NB4 (cell line): ENCODE measurements at regions not wholly inside any gene's neighbourhood (a gene's known extent, or its start where the extent isn't known, plus 50 kb on each side); places are given as distances from the start of the nearest gene placed in this dataset.

Experiments used
- POLR2A ChIP-seq: IDR thresholded peaks from 2 replicates; pipeline ENCODE4 v1.6.1; 2011; ENCODE audit warnings: mild to moderate bottlenecking; ENCODE audit not compliant: insufficient read length; ENCODE audit errors: extremely low read depth
- TF ChIP-seq, protein P1 (sequence below): IDR thresholded peaks from one replicate; pipeline ENCODE4 v1.5.1; 2012; ENCODE audit warnings: low read depth, low read length

DNA sequence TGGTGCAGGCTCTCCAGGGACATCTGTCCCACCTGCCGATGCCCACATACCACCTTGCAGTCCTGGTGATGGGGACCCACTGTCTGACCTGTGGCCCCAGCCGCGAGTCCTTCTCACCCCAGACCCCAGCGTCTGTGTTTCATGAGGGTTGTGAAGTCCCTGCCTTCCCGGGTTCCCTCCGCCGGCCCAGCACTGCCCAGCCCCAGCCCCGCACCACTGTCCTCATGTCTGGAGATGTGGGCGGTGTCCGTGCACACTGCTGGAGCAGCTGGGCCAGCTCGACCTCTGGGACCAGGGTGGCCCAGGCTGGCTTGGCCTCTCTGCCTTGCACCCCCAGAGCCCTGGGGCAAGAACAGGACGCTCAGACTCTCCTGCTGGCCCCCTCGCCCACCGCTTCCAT, 199.5 kb upstream of the CIBAR2 start:
- TF ChIP-seq, protein P1, sequence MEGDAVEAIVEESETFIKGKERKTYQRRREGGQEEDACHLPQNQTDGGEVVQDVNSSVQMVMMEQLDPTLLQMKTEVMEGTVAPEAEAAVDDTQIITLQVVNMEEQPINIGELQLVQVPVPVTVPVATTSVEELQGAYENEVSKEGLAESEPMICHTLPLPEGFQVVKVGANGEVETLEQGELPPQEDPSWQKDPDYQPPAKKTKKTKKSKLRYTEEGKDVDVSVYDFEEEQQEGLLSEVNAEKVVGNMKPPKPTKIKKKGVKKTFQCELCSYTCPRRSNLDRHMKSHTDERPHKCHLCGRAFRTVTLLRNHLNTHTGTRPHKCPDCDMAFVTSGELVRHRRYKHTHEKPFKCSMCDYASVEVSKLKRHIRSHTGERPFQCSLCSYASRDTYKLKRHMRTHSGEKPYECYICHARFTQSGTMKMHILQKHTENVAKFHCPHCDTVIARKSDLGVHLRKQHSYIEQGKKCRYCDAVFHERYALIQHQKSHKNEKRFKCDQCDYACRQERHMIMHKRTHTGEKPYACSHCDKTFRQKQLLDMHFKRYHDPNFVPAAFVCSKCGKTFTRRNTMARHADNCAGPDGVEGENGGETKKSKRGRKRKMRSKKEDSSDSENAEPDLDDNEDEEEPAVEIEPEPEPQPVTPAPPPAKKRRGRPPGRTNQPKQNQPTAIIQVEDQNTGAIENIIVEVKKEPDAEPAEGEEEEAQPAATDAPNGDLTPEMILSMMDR: no peak
- no peak for TF ChIP-seq POLR2A
